WTC11 (cell line): ENCODE measurements at regions not wholly inside any gene's neighbourhood (a gene's known extent, or its start where the extent isn't known, plus 50 kb on each side); places are given as distances from the start of the nearest gene placed in this dataset.

Experiments used
- GABPB1 ChIP-seq: sonication (generic); formaldehyde crosslinking; IDR thresholded peaks from 2 replicates; pipeline ENCODE4 v1.8.1; 2023; ENCODE audit warnings: mild to moderate bottlenecking, missing genetic modification reagents
- GTF2I ChIP-seq: fragments of 250-450 bp; sonication (Bioruptor Pico); conservative IDR thresholded peaks from 2 replicates; pipeline ENCODE4 v1.4.0; 2021; ENCODE audit warnings: mild to moderate bottlenecking
- JUN ChIP-seq: sonication (generic); formaldehyde crosslinking; IDR thresholded peaks from 2 replicates; pipeline ENCODE4 v1.8.0; 2023; ENCODE audit warnings: mild to moderate bottlenecking, missing genetic modification reagents
- NR3C1 ChIP-seq: sonication (generic); formaldehyde crosslinking; conservative IDR thresholded peaks from 2 replicates; pipeline ENCODE4 v1.8.1; 2023; ENCODE audit warnings: low read depth, mild to moderate bottlenecking, missing genetic modification reagents
- ZNF263 ChIP-seq: sonication (generic); formaldehyde crosslinking; IDR thresholded peaks from 2 replicates; pipeline ENCODE4 v1.8.1; 2022; ENCODE audit warnings: low read depth, mild to moderate bottlenecking, moderate library complexity, missing genetic modification reagents
- TF ChIP-seq, protein P1 (sequence below): sonication (generic); formaldehyde crosslinking; IDR thresholded peaks from 2 replicates; pipeline ENCODE4 v1.8.1; 2022; ENCODE audit warnings: mild to moderate bottlenecking, missing genetic modification reagents, moderate library complexity, borderline replicate concordance
- TF ChIP-seq, protein P2 (sequence below): fragments of 200-600 bp; IDR thresholded peaks from 2 replicates; pipeline ENCODE4 v1.8.0; 2022; ENCODE audit warnings: antibody characterized with exemption
- TF ChIP-seq, protein P3 (sequence below): sonication (generic); formaldehyde crosslinking; IDR thresholded peaks from 2 replicates; pipeline ENCODE4 v1.8.1; 2022; ENCODE audit warnings: low read depth, mild to moderate bottlenecking, moderate library complexity, missing genetic modification reagents, borderline replicate concordance

DNA sequence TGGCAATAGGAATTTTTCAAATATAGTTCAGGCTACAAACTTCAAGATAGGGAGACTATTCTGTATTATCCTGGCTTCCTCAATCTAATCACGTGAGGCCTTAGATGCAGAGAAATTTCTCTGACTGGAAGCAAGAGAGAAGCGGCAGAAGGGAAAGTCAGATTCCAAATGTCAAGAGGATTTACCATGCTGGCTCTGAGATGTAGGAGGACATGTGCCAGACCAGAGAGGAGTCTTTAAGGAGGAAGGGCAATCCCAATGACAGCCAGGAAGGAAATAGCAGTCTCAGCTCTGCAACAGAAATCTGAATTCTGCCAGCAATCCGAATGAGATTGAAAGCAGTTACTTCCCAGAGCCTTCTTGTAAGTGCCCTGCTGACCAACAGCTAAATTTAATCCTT is 57.4 kb downstream of the NUTM2E start:
- TF ChIP-seq, protein P1, sequence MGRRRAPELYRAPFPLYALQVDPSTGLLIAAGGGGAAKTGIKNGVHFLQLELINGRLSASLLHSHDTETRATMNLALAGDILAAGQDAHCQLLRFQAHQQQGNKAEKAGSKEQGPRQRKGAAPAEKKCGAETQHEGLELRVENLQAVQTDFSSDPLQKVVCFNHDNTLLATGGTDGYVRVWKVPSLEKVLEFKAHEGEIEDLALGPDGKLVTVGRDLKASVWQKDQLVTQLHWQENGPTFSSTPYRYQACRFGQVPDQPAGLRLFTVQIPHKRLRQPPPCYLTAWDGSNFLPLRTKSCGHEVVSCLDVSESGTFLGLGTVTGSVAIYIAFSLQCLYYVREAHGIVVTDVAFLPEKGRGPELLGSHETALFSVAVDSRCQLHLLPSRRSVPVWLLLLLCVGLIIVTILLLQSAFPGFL (CRISPR knock-in tag), result no peak
- TF ChIP-seq, protein P2, sequence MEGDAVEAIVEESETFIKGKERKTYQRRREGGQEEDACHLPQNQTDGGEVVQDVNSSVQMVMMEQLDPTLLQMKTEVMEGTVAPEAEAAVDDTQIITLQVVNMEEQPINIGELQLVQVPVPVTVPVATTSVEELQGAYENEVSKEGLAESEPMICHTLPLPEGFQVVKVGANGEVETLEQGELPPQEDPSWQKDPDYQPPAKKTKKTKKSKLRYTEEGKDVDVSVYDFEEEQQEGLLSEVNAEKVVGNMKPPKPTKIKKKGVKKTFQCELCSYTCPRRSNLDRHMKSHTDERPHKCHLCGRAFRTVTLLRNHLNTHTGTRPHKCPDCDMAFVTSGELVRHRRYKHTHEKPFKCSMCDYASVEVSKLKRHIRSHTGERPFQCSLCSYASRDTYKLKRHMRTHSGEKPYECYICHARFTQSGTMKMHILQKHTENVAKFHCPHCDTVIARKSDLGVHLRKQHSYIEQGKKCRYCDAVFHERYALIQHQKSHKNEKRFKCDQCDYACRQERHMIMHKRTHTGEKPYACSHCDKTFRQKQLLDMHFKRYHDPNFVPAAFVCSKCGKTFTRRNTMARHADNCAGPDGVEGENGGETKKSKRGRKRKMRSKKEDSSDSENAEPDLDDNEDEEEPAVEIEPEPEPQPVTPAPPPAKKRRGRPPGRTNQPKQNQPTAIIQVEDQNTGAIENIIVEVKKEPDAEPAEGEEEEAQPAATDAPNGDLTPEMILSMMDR, result no peak
- TF ChIP-seq JUN (no peak), GABPB1 (CRISPR knock-in tag) (no peak), NR3C1 (CRISPR knock-in tag) (no peak), ZNF263 (CRISPR knock-in tag) (no peak), GTF2I (CRISPR knock-in tag) (no peak)
- TF ChIP-seq, protein P3, sequence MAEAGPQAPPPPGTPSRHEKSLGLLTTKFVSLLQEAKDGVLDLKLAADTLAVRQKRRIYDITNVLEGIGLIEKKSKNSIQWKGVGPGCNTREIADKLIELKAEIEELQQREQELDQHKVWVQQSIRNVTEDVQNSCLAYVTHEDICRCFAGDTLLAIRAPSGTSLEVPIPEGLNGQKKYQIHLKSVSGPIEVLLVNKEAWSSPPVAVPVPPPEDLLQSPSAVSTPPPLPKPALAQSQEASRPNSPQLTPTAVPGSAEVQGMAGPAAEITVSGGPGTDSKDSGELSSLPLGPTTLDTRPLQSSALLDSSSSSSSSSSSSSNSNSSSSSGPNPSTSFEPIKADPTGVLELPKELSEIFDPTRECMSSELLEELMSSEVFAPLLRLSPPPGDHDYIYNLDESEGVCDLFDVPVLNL, result no peak
